NT2/D1 (cell line): ENCODE measurements at regions not wholly inside any gene's neighbourhood (a gene's known extent, or its start where the extent isn't known, plus 50 kb on each side); places are given as distances from the start of the nearest gene placed in this dataset.
"Not testable (repeated sequence)": the region's sequence is repeated elsewhere in the genome, so short reads cannot be mapped to it uniquely, and the experiment has no call there.

Source experiments
- DNase-seq: peaks from one replicate; pipeline ENCODE4 v3.0.0-alpha.2; 2011; ENCODE audit warnings: low read depth, low spot score
- H3K27me3 ChIP-seq: 2 replicates; pipeline ENCODE4 v1.6.0; 2011; ENCODE audit warnings: mild to moderate bottlenecking; ENCODE audit not compliant: insufficient read length, insufficient read depth
- H3K36me3 ChIP-seq: 2 replicates; pipeline ENCODE4 v1.6.1; 2011; ENCODE audit warnings: mild to moderate bottlenecking, low read length, mixed read lengths; ENCODE audit not compliant: insufficient read depth, insufficient read length
- H3K4me1 ChIP-seq: 2 replicates; pipeline ENCODE4 v1.5.1; 2011; ENCODE audit not compliant: insufficient read depth, insufficient read length
- H3K4me3 ChIP-seq: 2 replicates; pipeline ENCODE4 v1.5.1; 2011; ENCODE audit warnings: low read depth; ENCODE audit not compliant: insufficient read length
- H3K9ac ChIP-seq: 2 replicates; pipeline ENCODE4 v1.6.0; 2011; ENCODE audit warnings: low read depth; ENCODE audit not compliant: insufficient read length
- H3K9me3 ChIP-seq: 2 replicates; pipeline ENCODE4 v1.5.1; 2011; ENCODE audit warnings: mild to moderate bottlenecking, low read length; ENCODE audit not compliant: insufficient read depth
- SUZ12 ChIP-seq: IDR thresholded peaks from 2 replicates; pipeline ENCODE4 v1.6.1; 2011; ENCODE audit not compliant: insufficient read length, insufficient read depth; ENCODE audit errors: extremely low read depth
- YY1 ChIP-seq: IDR thresholded peaks from 2 replicates; pipeline ENCODE4 v1.6.1; 2011; ENCODE audit not compliant: insufficient read length, insufficient read depth
- ZNF274 ChIP-seq: IDR thresholded peaks from 2 replicates; pipeline ENCODE4 v1.6.1; 2011; ENCODE audit warnings: mild to moderate bottlenecking, low read depth, low read length

DNA sequence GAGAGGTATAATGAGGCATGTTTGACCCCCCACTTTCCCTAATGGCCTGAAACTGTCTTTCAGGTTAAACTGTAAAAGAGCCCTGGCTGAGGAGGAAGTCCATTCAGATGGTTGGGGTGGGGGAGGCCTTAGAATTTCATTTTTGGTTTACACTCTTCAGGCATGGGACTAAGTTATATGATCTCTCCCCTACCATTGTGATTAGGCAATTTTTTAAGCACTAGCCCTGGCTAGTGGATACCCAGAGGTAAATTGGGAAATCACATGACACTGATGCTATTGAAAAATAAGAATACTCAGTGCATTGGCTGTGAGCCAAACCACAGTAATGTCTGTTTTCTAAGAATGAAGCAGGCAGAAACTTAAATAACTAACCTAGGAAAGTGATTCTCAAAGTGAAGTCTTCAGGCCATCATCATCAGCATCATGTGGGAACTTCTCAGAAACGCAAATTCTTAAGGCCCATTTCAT lies 149.7 kb downstream of the RRAGB start:
- no peaks in the 10 kb centered on the region for H3K9me3 ChIP-seq
- no peak overlapping the region for H3K9ac ChIP-seq
- no peaks in the 10 kb centered on the region for H3K4me1 ChIP-seq
- H3K27me3 ChIP-seq: no peaks in the 10 kb centered on the region
- no peak overlapping the region for H3K4me3 ChIP-seq
- H3K36me3 ChIP-seq: no peaks in the 10 kb centered on the region
- TF ChIP-seq SUZ12 (no peak), ZNF274 (no peak), YY1 (no peak)
- no peak for DNase-seq

DNA sequence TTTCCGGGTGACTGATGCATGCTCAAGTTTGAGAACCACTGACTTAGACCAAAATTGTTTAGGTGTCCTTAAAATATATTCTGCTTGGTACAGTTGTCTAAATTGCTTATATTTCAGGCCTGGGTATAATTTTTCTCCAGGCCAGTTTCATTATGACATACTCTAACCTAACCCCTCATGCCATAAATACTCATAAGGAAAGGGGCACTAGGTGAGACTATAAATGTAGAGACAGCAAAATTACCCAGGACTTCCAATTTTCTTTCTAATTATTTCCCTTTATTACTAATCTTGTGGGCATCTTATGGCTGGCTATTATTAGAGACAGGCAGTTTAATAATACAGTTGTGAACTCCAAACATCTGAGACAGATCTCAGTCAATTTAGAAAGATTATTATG lies 150.2 kb downstream of the RRAGB start:
- H3K4me1 ChIP-seq: no peaks in the 10 kb centered on the region
- TF ChIP-seq SUZ12 (no peak), YY1 (no peak), ZNF274 (no peak)
- no peaks in the 10 kb centered on the region for H3K9me3 ChIP-seq
- no peak overlapping the region for H3K9ac ChIP-seq
- no peak overlapping the region for H3K4me3 ChIP-seq
- no peaks in the 10 kb centered on the region for H3K27me3 ChIP-seq
- H3K36me3 ChIP-seq: no peaks in the 10 kb centered on the region
- no peak for DNase-seq

DNA sequence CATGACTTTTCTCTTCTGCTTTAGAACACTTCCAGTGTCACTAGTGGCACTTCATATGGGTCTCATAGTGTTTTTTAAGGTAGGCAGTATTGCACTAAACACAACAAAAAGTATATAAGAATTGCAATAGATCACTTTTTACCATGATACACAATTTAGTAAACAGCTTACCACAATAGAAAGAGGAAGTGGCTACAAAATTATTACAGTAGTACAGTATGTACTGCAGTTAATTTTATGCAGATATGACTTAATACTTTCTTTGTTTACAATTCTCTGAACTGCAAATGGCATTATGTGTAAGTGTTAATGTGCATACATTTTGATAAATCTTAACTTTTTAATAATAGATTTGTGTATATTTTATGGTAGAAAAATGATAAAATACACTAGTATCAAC lies 157.3 kb downstream of the RRAGB start:
- H3K4me1 ChIP-seq: no peaks in the 10 kb centered on the region
- no peak overlapping the region for H3K9ac ChIP-seq
- no peaks in the 10 kb centered on the region for H3K9me3 ChIP-seq
- H3K27me3 ChIP-seq: no peaks in the 10 kb centered on the region
- H3K36me3 ChIP-seq: no peaks in the 10 kb centered on the region
- TF ChIP-seq ZNF274: no peak
- no peak for TF ChIP-seq SUZ12
- no peak for TF ChIP-seq YY1
- no peak overlapping the region for H3K4me3 ChIP-seq
- no peak for DNase-seq

DNA sequence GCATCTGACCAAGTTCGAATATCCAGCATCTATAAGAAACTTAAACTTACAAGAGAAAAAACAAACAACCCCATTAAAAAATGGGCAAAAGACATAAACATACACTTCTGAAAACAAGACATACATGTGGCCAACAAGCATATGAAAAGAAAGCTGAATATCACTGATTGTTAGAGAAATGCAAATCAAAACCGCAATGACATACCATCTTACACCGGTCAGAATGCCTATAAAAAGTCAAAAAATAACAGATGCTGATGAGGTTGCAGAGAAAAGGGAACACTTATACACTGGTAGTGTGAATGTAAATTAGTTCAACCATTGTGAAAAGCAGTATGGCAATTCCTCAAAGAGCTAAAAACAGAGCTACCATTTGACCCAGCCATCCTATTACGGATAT lies 166.0 kb downstream of the RRAGB start:
- H3K4me3 ChIP-seq, H3K4me1 ChIP-seq, H3K36me3 ChIP-seq: not testable (repeated sequence)

DNA sequence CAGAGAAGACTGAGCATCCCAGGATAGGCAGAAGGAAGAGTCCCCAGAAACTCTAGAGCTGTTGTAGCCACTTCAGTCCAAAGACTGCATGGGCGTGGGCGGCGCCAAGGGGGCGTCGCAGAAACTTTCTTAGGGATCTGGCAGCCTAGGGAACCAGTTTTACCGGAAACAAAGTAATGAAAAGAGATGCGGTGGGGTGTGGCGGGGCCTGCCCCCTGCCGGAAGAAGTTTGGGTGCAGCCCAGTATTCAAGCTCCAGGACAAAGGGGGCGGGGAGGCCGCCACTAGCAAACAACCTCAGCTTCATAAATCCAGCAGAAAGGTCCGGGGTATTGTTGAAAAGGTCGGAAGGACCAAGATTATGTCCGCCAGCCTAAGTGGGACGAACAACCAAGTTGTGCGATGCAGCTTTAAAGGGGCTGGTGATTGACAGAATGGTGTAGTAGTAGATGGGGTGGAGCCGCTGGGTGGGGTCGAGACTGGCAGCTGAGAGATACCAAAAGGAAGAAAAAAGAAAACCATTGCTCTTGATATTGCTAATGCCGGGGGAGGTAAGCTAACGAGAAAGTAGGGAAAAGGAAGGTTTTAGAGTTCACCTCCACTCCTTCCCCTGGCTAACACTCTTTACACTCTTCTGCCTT lies 190.5 kb downstream of the RRAGB start:
- peak; percentile 51 for DNase-seq
- Histone ChIP-seq H3K36me3 (no peaks in the 10 kb centered on the region), H3K4me3 (peak overlapping the region; percentile 81), H3K4me1 (peaks cover 5% of the 10 kb centered on the region), H3K9me3 (no peaks in the 10 kb centered on the region), H3K27me3 (no peaks in the 10 kb centered on the region), H3K9ac (peak overlapping the region; percentile 76)
- TF ChIP-seq ZNF274 (no peak), YY1 (no peak), SUZ12 (no peak)

More for the DNA sequence above, 166.0 kb downstream of the RRAGB start:
- H3K27me3 ChIP-seq, DNase-seq, H3K9ac ChIP-seq, H3K9me3 ChIP-seq: not testable (repeated sequence)

DNA sequence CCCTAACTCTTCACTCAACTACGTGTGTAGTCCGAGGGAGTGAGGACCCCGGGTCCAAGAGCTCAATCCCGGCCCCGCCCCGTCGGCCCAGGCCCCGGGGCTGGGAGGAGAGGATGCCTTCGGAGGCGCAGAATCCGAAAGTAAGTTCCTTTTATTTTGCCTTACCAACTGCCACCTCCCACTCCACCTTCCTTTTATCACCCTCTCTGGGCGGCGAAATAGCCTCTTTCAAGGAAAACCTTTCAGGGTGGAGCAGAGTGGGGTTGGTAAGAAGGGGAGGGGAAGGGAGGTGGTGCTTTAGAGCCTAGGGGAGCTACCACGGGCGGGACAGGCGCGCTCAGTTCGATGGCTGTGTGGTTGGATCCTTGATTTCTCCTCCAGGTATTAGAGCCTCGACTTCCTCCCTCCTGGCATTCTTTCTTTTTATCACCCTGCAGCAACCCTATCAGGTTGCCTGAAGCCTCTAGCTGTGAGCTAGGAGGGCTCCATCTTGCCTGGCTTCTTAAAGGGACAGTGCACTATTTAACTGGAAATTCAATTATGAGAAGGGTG lies 191.2 kb downstream of the RRAGB start:
- no peaks in the 10 kb centered on the region for H3K27me3 ChIP-seq
- peak overlapping the region; percentile 81 for H3K4me3 ChIP-seq
- no peak for DNase-seq
- H3K9me3 ChIP-seq: no peaks in the 10 kb centered on the region
- peak overlapping the region; percentile 76 for H3K9ac ChIP-seq
- no peaks in the 10 kb centered on the region for H3K36me3 ChIP-seq
- no peak for TF ChIP-seq SUZ12
- no peak for TF ChIP-seq YY1
- no peak for TF ChIP-seq ZNF274
- H3K4me1 ChIP-seq: peaks cover 5% of the 10 kb centered on the region

DNA sequence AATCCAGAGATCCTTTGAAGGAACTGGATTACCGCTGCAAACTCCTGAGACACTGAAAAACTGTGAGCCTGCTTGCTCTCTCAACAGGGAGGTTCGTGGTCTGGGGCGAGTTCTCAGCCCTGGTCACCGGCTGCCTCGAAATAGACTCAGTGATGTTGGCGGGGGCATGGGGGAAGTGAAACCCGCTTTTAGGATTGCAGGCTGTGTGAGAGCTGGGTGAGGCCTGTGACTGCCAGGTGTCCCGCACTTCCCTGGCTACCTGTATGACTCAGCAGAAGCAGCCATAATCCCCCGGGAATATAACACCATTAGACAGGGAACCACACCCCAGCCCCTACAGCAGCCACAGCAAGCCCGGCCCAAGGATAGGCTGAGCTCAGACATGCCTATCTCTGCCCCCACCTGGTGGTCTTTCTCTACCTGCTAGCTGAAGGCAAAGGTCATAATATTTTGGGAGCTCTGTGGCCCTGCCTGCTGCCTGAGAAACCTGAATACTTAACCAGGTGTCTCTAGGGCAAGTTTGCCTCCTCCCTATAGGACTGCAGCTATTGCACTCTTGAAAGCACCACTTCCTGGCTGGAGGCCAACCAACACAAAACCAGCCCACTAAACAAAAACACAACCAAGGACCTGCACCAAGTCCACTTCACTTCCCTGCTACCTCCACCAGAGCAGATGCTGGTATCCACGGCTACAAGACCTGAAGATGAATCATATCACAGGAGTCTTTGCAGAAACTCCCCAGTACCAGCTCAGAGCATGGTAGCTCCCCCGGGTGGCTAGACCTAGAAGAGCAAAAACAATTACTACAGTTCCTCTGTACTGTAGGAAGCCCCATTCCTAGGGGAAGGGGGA lies 202.0 kb downstream of the RRAGB start:
- Histone ChIP-seq H3K9ac (no peak overlapping the region), H3K4me3 (no peak overlapping the region), H3K4me1 (no peaks in the 10 kb centered on the region), H3K9me3 (no peaks in the 10 kb centered on the region), H3K27me3 (no peaks in the 10 kb centered on the region), H3K36me3 (no peaks in the 10 kb centered on the region)
- DNase-seq: no peak
- TF ChIP-seq YY1: no peak
- no peak for TF ChIP-seq SUZ12
- TF ChIP-seq ZNF274: no peak
